NT2/D1 (cell line): ENCODE measurements at regions not wholly inside any gene's neighbourhood (a gene's known extent, or its start where the extent isn't known, plus 50 kb on each side); places are given as distances from the start of the nearest gene placed in this dataset.

Experiments
- SUZ12 ChIP-seq: IDR thresholded peaks from 2 replicates; pipeline ENCODE4 v1.6.1; 2011; ENCODE audit not compliant: insufficient read length, insufficient read depth; ENCODE audit errors: extremely low read depth
- ZNF274 ChIP-seq: IDR thresholded peaks from 2 replicates; pipeline ENCODE4 v1.6.1; 2011; ENCODE audit warnings: mild to moderate bottlenecking, low read depth, low read length

- TF ChIP-seq ZNF274: no peak
- no peak for TF ChIP-seq SUZ12
These were observed 110.3 kb upstream of the EDNRB start for GRCh38 chr13:78028960-78029359.
